HEK293T (cell line): ENCODE measurements at regions not wholly inside any gene's neighbourhood (a gene's known extent, or its start where the extent isn't known, plus 50 kb on each side); places are given as distances from the start of the nearest gene placed in this dataset.
A peak's percentile ranks its signal among the peaks of the same experiment; 100 is the strongest.

Experiments used
- CTCF ChIA-PET: fragments of 350-600 bp; formaldehyde crosslinking; extraction: SDS; loops from one replicate; lab custom pipeline; 2021; ENCODE audit warnings: antibody characterized with exemption, inconsistent platforms; lab: Yijun Ruan, JAX
- POLR2A ChIA-PET: fragments of 350-600 bp; formaldehyde crosslinking; extraction: SDS; loops from one replicate; lab custom pipeline; 2020; ENCODE audit warnings: antibody characterized with exemption, inconsistent platforms; lab: Yijun Ruan, JAX
- DNase-seq: peaks from one replicate; pipeline ENCODE4 v3.0.0; 2012; ENCODE audit warnings: mixed read lengths; ENCODE audit errors: extremely low spot score
- ARNT ChIP-seq: fragments of 450-650 bp; IDR thresholded peaks from 2 replicates; pipeline ENCODE4 v1.6.1; 2017; ENCODE audit warnings: mild to moderate bottlenecking
- BHLHE40 ChIP-seq: fragments of 450-650 bp; IDR thresholded peaks from 2 replicates; pipeline ENCODE4 v1.6.1; 2016; ENCODE audit warnings: mild to moderate bottlenecking, moderate library complexity, borderline replicate concordance
- CTBP1 ChIP-seq: fragments of 450-650 bp; IDR thresholded peaks from 2 replicates; pipeline ENCODE4 v1.6.1; 2016; ENCODE audit warnings: borderline replicate concordance
- ELF4 ChIP-seq: fragments of 450-650 bp; IDR thresholded peaks from 2 replicates; pipeline ENCODE4 v1.6.1; 2017; ENCODE audit warnings: antibody characterized with exemption
- FOXA1 ChIP-seq: fragments of 450-650 bp; IDR thresholded peaks from 2 replicates; pipeline ENCODE4 v1.6.1; 2016; ENCODE audit warnings: mild to moderate bottlenecking
- FOXK2 ChIP-seq: fragments of 450-650 bp; IDR thresholded peaks from 2 replicates; pipeline ENCODE4 v1.6.1; 2016; ENCODE audit warnings: mild to moderate bottlenecking
- FOXM1 ChIP-seq: fragments of 450-650 bp; IDR thresholded peaks from 2 replicates; pipeline ENCODE4 v1.6.1; 2017; ENCODE audit warnings: mild to moderate bottlenecking, borderline replicate concordance
- HDGF ChIP-seq: fragments of 450-650 bp; IDR thresholded peaks from 2 replicates; pipeline ENCODE4 v1.6.1; 2017; ENCODE audit warnings: antibody characterized with exemption, borderline replicate concordance
- L3MBTL2 ChIP-seq: fragments of 450-650 bp; conservative IDR thresholded peaks from 2 replicates; pipeline ENCODE4 v1.6.1; 2016; ENCODE audit warnings: mild to moderate bottlenecking
- LEF1 ChIP-seq: fragments of 450-650 bp; IDR thresholded peaks from 2 replicates; pipeline ENCODE4 v1.6.1; 2017; ENCODE audit warnings: mild to moderate bottlenecking, borderline replicate concordance
- NFRKB ChIP-seq: fragments of 450-650 bp; IDR thresholded peaks from 2 replicates; pipeline ENCODE4 v1.6.1; 2016; ENCODE audit warnings: mild to moderate bottlenecking, moderate library complexity
- SP1 ChIP-seq: fragments of 450-650 bp; IDR thresholded peaks from 2 replicates; pipeline ENCODE4 v1.6.1; 2017
- SUZ12 ChIP-seq: fragments of 450-650 bp; IDR thresholded peaks from 2 replicates; pipeline ENCODE4 v1.6.1; 2016; ENCODE audit warnings: mild to moderate bottlenecking
- TARDBP ChIP-seq: fragments of 450-650 bp; IDR thresholded peaks from 2 replicates; pipeline ENCODE4 v1.6.1; 2016
- ZNF384 ChIP-seq: fragments of 450-650 bp; IDR thresholded peaks from 2 replicates; pipeline ENCODE4 v1.6.1; 2016
- TF ChIP-seq, protein P1 (sequence below): fragments of 450-650 bp; IDR thresholded peaks from 2 replicates; pipeline ENCODE4 v1.6.1; 2016

- ChIA-PET POLR2A (no interaction called here), CTCF (interaction anchor here (0.7 kb wide), 1 partner anchor 309 kb away, joined by 4 read pairs; no protein-coding TSS in a partner anchor)
- no peak for DNase-seq
- TF ChIP-seq SP1: no peak
- no peak for TF ChIP-seq TARDBP
- no peak for TF ChIP-seq HDGF
- TF ChIP-seq FOXK2: no peak
- TF ChIP-seq CTBP1: no peak
- no peak for TF ChIP-seq BHLHE40
- TF ChIP-seq FOXA1: no peak
- TF ChIP-seq ZNF384: no peak
- no peak for TF ChIP-seq NFRKB
Measured at GRCh38 chr6:14209000-14209399, 91.4 kb downstream of the CD83 start.

GRCh38 chr6:14210077-14210476, 92.5 kb downstream of the CD83 start:
- no peak for DNase-seq
- CTCF ChIA-PET: interaction anchor here (0.7 to 1.0 kb wide), 4 partner anchors 15 to 571 kb away, joined by 3 read pairs; no protein-coding TSS in a partner anchor
- TF ChIP-seq, protein P1, sequence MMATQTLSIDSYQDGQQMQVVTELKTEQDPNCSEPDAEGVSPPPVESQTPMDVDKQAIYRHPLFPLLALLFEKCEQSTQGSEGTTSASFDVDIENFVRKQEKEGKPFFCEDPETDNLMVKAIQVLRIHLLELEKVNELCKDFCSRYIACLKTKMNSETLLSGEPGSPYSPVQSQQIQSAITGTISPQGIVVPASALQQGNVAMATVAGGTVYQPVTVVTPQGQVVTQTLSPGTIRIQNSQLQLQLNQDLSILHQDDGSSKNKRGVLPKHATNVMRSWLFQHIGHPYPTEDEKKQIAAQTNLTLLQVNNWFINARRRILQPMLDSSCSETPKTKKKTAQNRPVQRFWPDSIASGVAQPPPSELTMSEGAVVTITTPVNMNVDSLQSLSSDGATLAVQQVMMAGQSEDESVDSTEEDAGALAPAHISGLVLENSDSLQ: no peak
- TF ChIP-seq LEF1 (no peak), FOXM1 (no peak), HDGF (no peak), L3MBTL2 (no peak), NFRKB (no peak), ELF4 (no peak)
- POLR2A ChIA-PET: interaction anchor here (1.3 kb wide), 1 partner anchor 14 kb away, joined by 4 read pairs; no protein-coding TSS in a partner anchor

- POLR2A ChIA-PET: interaction anchor here (1.3 kb wide), 1 partner anchor 13 kb away, joined by 4 read pairs; no protein-coding TSS in a partner anchor
- peak; percentile 96 for TF ChIP-seq TARDBP
- TF ChIP-seq BHLHE40: no peak
- peak; percentile 72 for TF ChIP-seq FOXM1
- no peak for TF ChIP-seq SUZ12
- no peak for TF ChIP-seq ELF4
- peak; percentile 80 for TF ChIP-seq ARNT
- peak; percentile 81 for TF ChIP-seq L3MBTL2
- no peak; the same call in 1 of the 2 replicates for TF ChIP-seq LEF1
- no peak for TF ChIP-seq FOXA1
- TF ChIP-seq FOXK2: no peak
- peak; percentile 97 for DNase-seq
- CTCF ChIA-PET: interaction anchor here (0.7 to 1.3 kb wide), 6 partner anchors 14 to 627 kb away, joined by 3 read pairs; no protein-coding TSS in a partner anchor
Measured at GRCh38 chr6:14210663-14211561, 93.3 kb downstream of the CD83 start.

GRCh38 chr6:14211562-14211942, 94.0 kb downstream of the CD83 start:
- ChIA-PET CTCF (interaction anchor here (0.7 to 1.3 kb wide), 3 partner anchors 82 to 626 kb away, joined by 3 read pairs; no protein-coding TSS in a partner anchor), POLR2A (no interaction called here)
- peak; percentile 48; the same call in 1 of the 2 replicates for TF ChIP-seq L3MBTL2
- no peak for TF ChIP-seq HDGF
- DNase-seq: peak; percentile 31

DNA sequence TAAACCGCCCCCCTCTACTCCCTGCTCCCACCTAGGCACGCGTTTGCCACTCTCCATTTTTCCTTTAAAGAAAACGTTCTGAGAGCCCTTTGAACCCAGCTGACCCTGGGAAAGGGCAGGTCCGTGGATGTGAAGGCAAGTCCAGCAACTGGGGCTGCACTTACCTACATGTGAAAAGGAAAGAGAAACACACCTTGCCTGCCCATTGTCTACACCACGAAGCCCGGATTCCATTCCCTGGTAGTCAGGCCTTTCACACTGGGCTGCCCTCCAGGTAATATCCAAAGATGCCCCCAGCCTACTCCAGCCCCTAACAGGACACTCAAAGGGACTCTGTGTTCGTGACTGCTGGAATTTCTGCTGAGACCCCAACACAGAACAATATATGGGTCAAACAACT, 94.4 kb downstream of the CD83 start:
- TF ChIP-seq NFRKB: no peak
- TF ChIP-seq CTBP1: no peak
- TF ChIP-seq ZNF384: no peak
- ChIA-PET POLR2A (no interaction called here), CTCF (interaction anchor here (1.2 to 1.3 kb wide), 2 partner anchors 83 to 158 kb away, joined by 3 read pairs; no protein-coding TSS in a partner anchor)
- DNase-seq: no peak

- TF ChIP-seq ELF4: no peak
- no peak for TF ChIP-seq NFRKB
- TF ChIP-seq LEF1: no peak
- POLR2A ChIA-PET: no interaction called here
- CTCF ChIA-PET: no interaction called here
- DNase-seq: no peak
Measured at GRCh38 chr6:14212632-14213031, 95.1 kb downstream of the CD83 start.

- TF ChIP-seq L3MBTL2: no peak
- TF ChIP-seq ELF4: no peak
- TF ChIP-seq, protein P1: no peak
- no peak for TF ChIP-seq FOXA1
- no peak for TF ChIP-seq FOXM1
- TF ChIP-seq BHLHE40: no peak
- no peak for TF ChIP-seq LEF1
- TF ChIP-seq ARNT: no peak
- no peak for TF ChIP-seq FOXK2
- TF ChIP-seq SP1: no peak
- TF ChIP-seq CTBP1: no peak
- TF ChIP-seq NFRKB: no peak
- no peak for TF ChIP-seq SUZ12
- TF ChIP-seq TARDBP: no peak
- TF ChIP-seq HDGF: no peak
- TF ChIP-seq ZNF384: no peak
- CTCF ChIA-PET: no interaction called here
- POLR2A ChIA-PET: no interaction called here
Measured at GRCh38 chr6:14216946-14217684, 99.5 kb downstream of the CD83 start.

More at GRCh38 chr6:14216946-14217684, 99.5 kb downstream of the CD83 start:
- no peak for DNase-seq
